Activated CD8-positive, alpha-beta T cell treated with anti-CD3 and anti-CD28 coated beads for 36 hours (primary cell): ENCODE measurements at regions not wholly inside any gene's neighbourhood (a gene's known extent, or its start where the extent isn't known, plus 50 kb on each side); places are given as distances from the start of the nearest gene placed in this dataset.

Experiments
- ATAC-seq: fragments of 200-7000 bp; cut with Tn5 transposase; one replicate; pipeline ENCODE4 v1.10.0; 2021; ENCODE audit warnings: mild to moderate bottlenecking, moderate library complexity
- CTCF ChIA-PET: fragments of 350-600 bp; sonication (Branson Sonifier 250); formaldehyde crosslinking; loops from one replicate; lab custom pipeline; 2021; ENCODE audit warnings: antibody characterized with exemption; lab: Charles Lee
- POLR2A ChIA-PET: fragments of 350-600 bp; sonication (Branson Sonifier 250); formaldehyde crosslinking; loops from one replicate; lab custom pipeline; 2021; ENCODE audit warnings: antibody characterized with exemption; lab: Charles Lee
- DNase-seq: peaks from one replicate; pipeline ENCODE4 v3.0.0-alpha.2; 2020
- H3K27ac Mint-ChIP-seq: one replicate; pipeline ENCODE4 v1.8.0; 2021; ENCODE audit warnings: mild to moderate bottlenecking, mixed read lengths
- H3K27me3 Mint-ChIP-seq: one replicate; pipeline ENCODE4 v1.8.0; 2021; ENCODE audit warnings: mixed read lengths
- H3K36me3 Mint-ChIP-seq: one replicate; pipeline ENCODE4 v1.8.0; 2021; ENCODE audit warnings: low read depth, mixed read lengths
- H3K4me1 Mint-ChIP-seq: one replicate; pipeline ENCODE4 v1.8.0; 2021; ENCODE audit warnings: low read depth, mixed read lengths
- H3K4me3 Mint-ChIP-seq: one replicate; pipeline ENCODE4 v1.8.0; 2021; ENCODE audit warnings: mild to moderate bottlenecking, moderate library complexity, mixed read lengths
- H3K9me3 Mint-ChIP-seq: one replicate; pipeline ENCODE4 v1.8.0; 2021; ENCODE audit warnings: mixed read lengths
- intact Hi-C: fragments of 100-400 bp; cut with micrococcal nuclease; formaldehyde crosslinking; loops from one replicate; pipeline ENCODE4 v1.10.0; 2022
- TF ChIP-seq, protein P1 (sequence below): fragments of 200-600 bp; IDR thresholded peaks from one replicate; pipeline ENCODE4 v1.8.0; 2022; ENCODE audit warnings: antibody characterized with exemption, mild to moderate bottlenecking

DNA sequence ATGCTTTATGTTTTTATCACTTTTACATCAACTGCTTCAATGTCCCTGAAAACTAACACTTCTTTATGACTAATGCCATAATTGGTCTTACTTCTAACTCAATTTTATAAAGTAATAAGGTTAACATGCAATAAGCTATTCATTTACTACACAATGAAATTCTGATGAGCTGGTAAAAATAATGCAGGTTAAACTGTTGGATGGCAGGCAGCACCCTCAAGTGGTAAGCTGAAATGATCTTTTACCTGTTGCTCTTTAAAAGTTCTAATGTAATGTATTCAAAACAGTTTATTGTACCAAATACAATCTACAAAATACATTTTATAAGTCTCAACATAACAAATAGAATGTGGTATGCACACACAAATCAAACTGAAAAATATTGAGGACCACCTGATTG is 1280.3 kb downstream of the CDH8 start:
- TF ChIP-seq, protein P1, sequence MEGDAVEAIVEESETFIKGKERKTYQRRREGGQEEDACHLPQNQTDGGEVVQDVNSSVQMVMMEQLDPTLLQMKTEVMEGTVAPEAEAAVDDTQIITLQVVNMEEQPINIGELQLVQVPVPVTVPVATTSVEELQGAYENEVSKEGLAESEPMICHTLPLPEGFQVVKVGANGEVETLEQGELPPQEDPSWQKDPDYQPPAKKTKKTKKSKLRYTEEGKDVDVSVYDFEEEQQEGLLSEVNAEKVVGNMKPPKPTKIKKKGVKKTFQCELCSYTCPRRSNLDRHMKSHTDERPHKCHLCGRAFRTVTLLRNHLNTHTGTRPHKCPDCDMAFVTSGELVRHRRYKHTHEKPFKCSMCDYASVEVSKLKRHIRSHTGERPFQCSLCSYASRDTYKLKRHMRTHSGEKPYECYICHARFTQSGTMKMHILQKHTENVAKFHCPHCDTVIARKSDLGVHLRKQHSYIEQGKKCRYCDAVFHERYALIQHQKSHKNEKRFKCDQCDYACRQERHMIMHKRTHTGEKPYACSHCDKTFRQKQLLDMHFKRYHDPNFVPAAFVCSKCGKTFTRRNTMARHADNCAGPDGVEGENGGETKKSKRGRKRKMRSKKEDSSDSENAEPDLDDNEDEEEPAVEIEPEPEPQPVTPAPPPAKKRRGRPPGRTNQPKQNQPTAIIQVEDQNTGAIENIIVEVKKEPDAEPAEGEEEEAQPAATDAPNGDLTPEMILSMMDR: no peak
- CTCF ChIA-PET: no interaction called here
- intact Hi-C loops: no loop called here
- no peak for ATAC-seq
- peaks cover 3% of the 10 kb centered on the region for H3K9me3 Mint-ChIP-seq
- no peaks in the 10 kb centered on the region for H3K36me3 Mint-ChIP-seq
- no peak overlapping the region for H3K4me3 Mint-ChIP-seq
- POLR2A ChIA-PET: no interaction called here
- DNase-seq: no peak
- H3K27me3 Mint-ChIP-seq: no peaks in the 10 kb centered on the region
- H3K4me1 Mint-ChIP-seq: no peaks in the 10 kb centered on the region
- H3K27ac Mint-ChIP-seq: no peak overlapping the region

- TF ChIP-seq, protein P1: no peak
- no peak for DNase-seq
- ATAC-seq: no peak
- Mint-ChIP-seq H3K4me1 (no peaks in the 10 kb centered on the region), H3K27ac (no peak overlapping the region), H3K4me3 (no peak overlapping the region), H3K9me3 (peaks cover 14% of the 10 kb centered on the region), H3K27me3 (no peaks in the 10 kb centered on the region), H3K36me3 (no peaks in the 10 kb centered on the region)
- CTCF ChIA-PET: no interaction called here
- intact Hi-C loops: no loop called here
- POLR2A ChIA-PET: no interaction called here
These were observed 1287.9 kb downstream of the CDH8 start for GRCh38 chr16:60748366-60748765.

DNA sequence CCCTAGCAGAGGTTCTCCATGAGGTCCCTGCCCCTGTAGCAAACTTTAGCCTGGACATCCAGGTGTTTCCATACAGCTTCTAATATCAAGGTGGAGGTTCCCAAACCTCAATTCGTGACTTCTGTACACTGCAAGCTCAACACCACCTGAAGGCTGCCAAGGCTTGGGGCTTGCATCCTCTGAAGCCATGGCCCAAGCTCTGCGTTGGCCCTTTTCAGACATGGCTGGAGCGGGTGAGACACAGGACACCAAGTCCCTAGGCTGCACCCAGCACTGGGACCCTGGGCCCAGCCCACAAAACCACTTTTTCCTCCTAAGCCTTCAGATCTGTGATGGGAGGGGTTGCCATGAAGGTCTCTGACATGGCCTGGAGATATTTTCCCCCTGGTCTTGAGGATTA is 1292.0 kb downstream of the CDH8 start:
- intact Hi-C loops: no loop called here
- ChIA-PET POLR2A (no interaction called here), CTCF (no interaction called here)
- no peak for ATAC-seq
- Mint-ChIP-seq H3K27me3 (no peaks in the 10 kb centered on the region), H3K36me3 (no peaks in the 10 kb centered on the region), H3K4me1 (no peaks in the 10 kb centered on the region), H3K4me3 (no peak overlapping the region), H3K27ac (no peak overlapping the region), H3K9me3 (peaks cover 29% of the 10 kb centered on the region)
- no peak for DNase-seq
- TF ChIP-seq, protein P1: no peak

DNA sequence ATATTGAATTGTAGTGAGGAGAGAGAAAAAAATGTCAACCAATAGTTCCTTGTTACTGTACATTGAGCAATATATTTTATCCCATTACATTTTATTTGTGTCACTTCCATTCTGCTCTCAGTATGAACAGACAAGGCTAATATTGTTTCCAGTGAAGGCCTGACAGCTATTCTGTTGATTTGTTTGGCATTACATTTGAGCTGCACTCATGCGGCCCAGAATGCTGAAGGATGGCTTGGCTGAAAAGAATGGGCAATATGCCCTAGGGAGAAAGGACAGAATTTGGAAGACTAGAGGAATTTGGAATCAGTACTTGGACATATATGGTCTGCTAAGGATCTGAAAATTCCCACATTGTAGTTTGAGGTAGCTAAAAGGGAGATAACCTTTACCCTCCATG is 1294.4 kb downstream of the CDH8 start:
- DNase-seq: no peak
- CTCF ChIA-PET: no interaction called here
- POLR2A ChIA-PET: no interaction called here
- TF ChIP-seq, protein P1: no peak
- H3K27ac Mint-ChIP-seq: no peak overlapping the region
- no peak overlapping the region for H3K4me3 Mint-ChIP-seq
- H3K36me3 Mint-ChIP-seq: no peaks in the 10 kb centered on the region
- intact Hi-C loops: no loop called here
- peaks cover 25% of the 10 kb centered on the region for H3K9me3 Mint-ChIP-seq
- ATAC-seq: no peak
- no peaks in the 10 kb centered on the region for H3K27me3 Mint-ChIP-seq
- H3K4me1 Mint-ChIP-seq: no peaks in the 10 kb centered on the region

DNA sequence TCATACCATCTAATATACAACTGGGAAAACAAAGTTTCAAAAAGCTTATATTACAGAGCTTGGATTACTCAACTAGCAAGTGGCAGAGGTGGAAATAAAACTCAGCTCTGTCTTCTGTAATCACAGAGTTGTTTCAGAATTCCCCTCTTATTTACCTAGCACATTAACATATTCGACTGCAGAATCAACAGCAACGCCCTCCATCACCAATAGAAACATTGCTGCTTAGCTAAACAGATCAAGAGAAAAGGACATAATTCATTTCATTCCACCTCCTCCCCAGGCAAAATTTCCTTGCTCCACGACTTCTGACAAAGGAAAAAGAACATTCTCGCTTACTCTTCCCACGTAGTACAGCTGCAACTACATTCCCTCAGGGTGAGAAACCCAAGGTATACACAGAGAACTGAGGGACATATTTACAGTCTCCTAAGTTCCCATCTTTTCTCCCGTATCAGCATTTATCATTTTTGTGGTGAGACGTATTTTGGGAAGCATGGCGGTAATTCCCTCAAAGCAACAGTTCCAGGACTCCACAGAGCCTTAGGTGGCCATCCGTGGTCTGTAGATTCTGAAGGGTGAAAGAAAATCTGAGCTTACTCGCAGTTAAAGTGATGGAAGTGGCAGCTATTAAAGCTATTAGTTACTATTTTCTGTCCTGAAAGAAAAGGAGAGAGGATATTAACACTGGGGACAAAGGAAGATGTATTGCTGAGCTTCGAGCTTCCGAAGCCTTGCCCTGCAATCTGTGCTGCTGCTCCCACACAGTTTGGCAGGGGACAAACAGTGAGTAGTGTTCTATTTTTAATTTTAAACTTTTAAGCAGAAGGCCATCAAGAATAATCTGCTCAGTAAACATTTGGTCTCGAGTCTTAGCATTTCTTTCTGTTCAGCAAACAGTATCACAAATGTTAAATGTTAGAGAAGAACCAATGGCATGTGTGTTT is 1296.2 kb downstream of the CDH8 start:
- CTCF ChIA-PET: no interaction called here
- H3K27me3 Mint-ChIP-seq: no peaks in the 10 kb centered on the region
- no peak overlapping the region for H3K27ac Mint-ChIP-seq
- H3K4me1 Mint-ChIP-seq: no peaks in the 10 kb centered on the region
- POLR2A ChIA-PET: no interaction called here
- H3K4me3 Mint-ChIP-seq: no peak overlapping the region
- no peak for DNase-seq
- H3K9me3 Mint-ChIP-seq: peaks cover 27% of the 10 kb centered on the region
- no peaks in the 10 kb centered on the region for H3K36me3 Mint-ChIP-seq
- intact Hi-C loops: no loop called here
- TF ChIP-seq, protein P1: no peak
- no peak for ATAC-seq
